Ascending aorta (tissue), 2 donors: ENCODE measurements at regions not wholly inside any gene's neighbourhood (a gene's known extent, or its start where the extent isn't known, plus 50 kb on each side); places are given as distances from the start of the nearest gene placed in this dataset.
"Not testable (repeated sequence)": the region's sequence is repeated elsewhere in the genome, so short reads cannot be mapped to it uniquely, and the experiment has no call there.

ENCODE experiments used
- DNase-seq, 2 donors: peaks; one replicate each; pipeline ENCODE4 v3.0.0-alpha.2; 2019; ENCODE audit warnings: low spot score in 2 of 2
- H3K27ac ChIP-seq, 2 donors: fragments of 200-600 bp; sonication (generic); one replicate each; pipeline ENCODE4 v1.5.1; 2016 to 2017; ENCODE audit warnings: mild to moderate bottlenecking in 1 of 2
- H3K27me3 ChIP-seq: fragments of 200-600 bp; sonication (generic); one replicate; pipeline ENCODE4 v1.5.1; 2017
- H3K36me3 ChIP-seq, 2 donors: fragments of 200-600 bp; sonication (generic); one replicate each; pipeline ENCODE4 v1.5.1; 2016
- H3K4me1 ChIP-seq, 2 donors: fragments of 200-600 bp; sonication (generic); one replicate each; pipeline ENCODE4 v1.5.1; 2016 to 2017; ENCODE audit warnings: mild to moderate bottlenecking in 1 of 2
- H3K4me3 ChIP-seq, 2 donors: fragments of 200-600 bp; sonication (generic); one replicate each; pipeline ENCODE4 v1.5.1; 2016 to 2017; ENCODE audit warnings: mild to moderate bottlenecking in 1 of 2
- H3K9me3 ChIP-seq, 2 donors: fragments of 200-600 bp; sonication (generic); one replicate each; pipeline ENCODE4 v1.5.1; 2016
- CTCF ChIP-seq, 3 experiments: fragments of 200-600 bp in 2 of 3; fragments of 450-650 bp in 1 of 3; sonication (generic) in 2 of 3; IDR thresholded peaks; one replicate each; pipeline ENCODE4 v1.5.1; 2016 to 2019; ENCODE audit warnings: antibody characterized with exemption in 3 of 3, mild to moderate bottlenecking in 1 of 3, moderate library complexity in 1 of 3
- intact Hi-C: fragments of 100-400 bp; cut with DNase I; formaldehyde crosslinking; loops from one replicate; pipeline ENCODE4 v1.15.1; 2023

GRCh38 chr2:7436096-7436906 lies 519.1 kb downstream of the RNF144A start:
- Histone ChIP-seq H3K27ac (no peak overlapping the region), H3K36me3 (no peaks in the 10 kb centered on the region), H3K4me3 (no peak overlapping the region), H3K27me3 (no peaks in the 10 kb centered on the region), H3K4me1 (no peaks in the 10 kb centered on the region), H3K9me3 (peaks cover 0 to 10% of the 10 kb centered on the region in 2 donors)
- TF ChIP-seq CTCF (IDR thresholded peaks at IDR 0.05) = no peak
- intact Hi-C loops = no loop called here
- no peak for DNase-seq

- DNase-seq = no peak
- intact Hi-C loops = no loop called here
- Histone ChIP-seq H3K27ac (no peak overlapping the region), H3K4me1 (no peaks in the 10 kb centered on the region), H3K36me3 (no peaks in the 10 kb centered on the region), H3K4me3 (no peak overlapping the region), H3K9me3 (peaks cover 0 to 10% of the 10 kb centered on the region in 2 donors), H3K27me3 (no peaks in the 10 kb centered on the region)
- TF ChIP-seq CTCF (IDR thresholded peaks at IDR 0.05) = no peak
Measured at GRCh38 chr2:7437141-7437540, 519.9 kb downstream of the RNF144A start.

GRCh38 chr2:7437716-7438632 lies 520.8 kb downstream of the RNF144A start:
- DNase-seq = no peak
- Histone ChIP-seq H3K27me3 (no peaks in the 10 kb centered on the region), H3K36me3 (no peaks in the 10 kb centered on the region), H3K4me1 (no peaks in the 10 kb centered on the region), H3K9me3 (peaks cover 0 to 8% of the 10 kb centered on the region in 2 donors), H3K27ac (no peak overlapping the region), H3K4me3 (no peak overlapping the region)
- intact Hi-C loops = no loop called here
- TF ChIP-seq CTCF (IDR thresholded peaks at IDR 0.05) = no peak

- Histone ChIP-seq H3K27me3 (no peaks in the 10 kb centered on the region), H3K9me3 (no peaks in the 10 kb centered on the region), H3K36me3 (no peaks in the 10 kb centered on the region), H3K27ac (no peak overlapping the region), H3K4me1 (no peaks in the 10 kb centered on the region), H3K4me3 (no peak overlapping the region)
- intact Hi-C loops = no loop called here
- TF ChIP-seq CTCF (IDR thresholded peaks at IDR 0.05) = no peak
- no peak for DNase-seq
Measured at GRCh38 chr2:7438855-7439254, 521.6 kb downstream of the RNF144A start.

GRCh38 chr2:7440977-7441376 lies 523.8 kb downstream of the RNF144A start:
- Histone ChIP-seq H3K9me3 (no peaks in the 10 kb centered on the region), H3K4me3 (no peak overlapping the region), H3K36me3 (no peaks in the 10 kb centered on the region), H3K27me3 (no peaks in the 10 kb centered on the region), H3K4me1 (no peaks in the 10 kb centered on the region), H3K27ac (no peak overlapping the region)
- intact Hi-C loops = no loop called here
- no peak for DNase-seq
- TF ChIP-seq CTCF (IDR thresholded peaks at IDR 0.05) = no peak

GRCh38 chr2:7441841-7442240 lies 524.6 kb downstream of the RNF144A start:
- H3K9me3 ChIP-seq, H3K27ac ChIP-seq, H3K4me1 ChIP-seq, DNase-seq, H3K4me3 ChIP-seq, H3K27me3 ChIP-seq, intact Hi-C loops, H3K36me3 ChIP-seq: not testable (repeated sequence)
